ENCODE measurements at regions not wholly inside any gene's neighbourhood (a gene's known extent, or its start where the extent isn't known, plus 50 kb on each side); places are given as distances from the start of the nearest gene placed in this dataset.

GRCh38 chr16:56050916-56051315, 140.4 kb upstream of the GNAO1 start:
- TF ChIP-seq, protein P1, sequence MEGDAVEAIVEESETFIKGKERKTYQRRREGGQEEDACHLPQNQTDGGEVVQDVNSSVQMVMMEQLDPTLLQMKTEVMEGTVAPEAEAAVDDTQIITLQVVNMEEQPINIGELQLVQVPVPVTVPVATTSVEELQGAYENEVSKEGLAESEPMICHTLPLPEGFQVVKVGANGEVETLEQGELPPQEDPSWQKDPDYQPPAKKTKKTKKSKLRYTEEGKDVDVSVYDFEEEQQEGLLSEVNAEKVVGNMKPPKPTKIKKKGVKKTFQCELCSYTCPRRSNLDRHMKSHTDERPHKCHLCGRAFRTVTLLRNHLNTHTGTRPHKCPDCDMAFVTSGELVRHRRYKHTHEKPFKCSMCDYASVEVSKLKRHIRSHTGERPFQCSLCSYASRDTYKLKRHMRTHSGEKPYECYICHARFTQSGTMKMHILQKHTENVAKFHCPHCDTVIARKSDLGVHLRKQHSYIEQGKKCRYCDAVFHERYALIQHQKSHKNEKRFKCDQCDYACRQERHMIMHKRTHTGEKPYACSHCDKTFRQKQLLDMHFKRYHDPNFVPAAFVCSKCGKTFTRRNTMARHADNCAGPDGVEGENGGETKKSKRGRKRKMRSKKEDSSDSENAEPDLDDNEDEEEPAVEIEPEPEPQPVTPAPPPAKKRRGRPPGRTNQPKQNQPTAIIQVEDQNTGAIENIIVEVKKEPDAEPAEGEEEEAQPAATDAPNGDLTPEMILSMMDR (IDR thresholded peaks at IDR 0.05; ENCODE audit: insufficient read depth, low read length, poor library complexity, severe bottlenecking) = no peak
- no peak for TF ChIP-seq EZH2phosphoT487 (conservative IDR thresholded peaks at IDR 0.05; ENCODE audit: low read length)

Data from SU-DHL-6 (cell line).